ENCODE measurements at regions not wholly inside any gene's neighbourhood (a gene's known extent, or its start where the extent isn't known, plus 50 kb on each side); places are given as distances from the start of the nearest gene placed in this dataset.

DNA sequence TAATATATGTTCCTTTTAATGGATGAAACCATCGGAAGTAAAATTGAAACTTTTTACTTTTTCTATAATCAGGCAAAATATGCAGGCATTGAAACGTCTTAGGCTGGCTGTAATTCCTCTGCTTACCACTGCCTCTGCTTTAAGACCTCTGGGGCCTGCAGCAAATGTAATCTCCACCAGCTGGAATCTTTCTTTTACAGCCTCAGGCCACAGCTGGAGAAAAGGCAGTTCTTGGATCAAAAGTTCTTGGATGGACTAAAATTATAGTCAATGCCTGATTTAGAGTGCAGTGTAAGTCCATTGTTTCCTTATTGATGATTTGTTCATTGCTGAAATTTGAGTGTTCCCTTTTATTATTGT, 396.7 kb downstream of the KCTD16 start:
- no peaks in the 10 kb centered on the region for H3K4me1 Mint-ChIP-seq
- ChIA-PET POLR2A (no interaction called here), CTCF (no interaction called here)
- DNase-seq (no peak), ATAC-seq (no peak)
- H3K27ac Mint-ChIP-seq = no peak overlapping the region
- peaks cover 0 to 4% (median 0%) of the 10 kb centered on the region in 5 donors for H3K36me3 Mint-ChIP-seq
- Histone ChIP-seq H3K27ac (ENCODE audit: low read depth, low read length) (no peak overlapping the region), H3K9me3 (ENCODE audit: control insufficient read depth in 2 of 3, low read length in 3 of 3) (peaks cover 0 to 12% (median 0%) of the 10 kb centered on the region in 3 experiments), H3K27me3 (ENCODE audit: control insufficient read depth in 2 of 2, insufficient read depth in 2 of 2, low read length in 2 of 2) (no peaks in the 10 kb centered on the region), H3K36me3 (ENCODE audit: control insufficient read depth in 2 of 3, insufficient read depth in 3 of 3, low read length in 3 of 3) (no peaks in the 10 kb centered on the region), H3K4me3 (ENCODE audit: low read length) (no peak overlapping the region), H3K4me1 (ENCODE audit: control insufficient read depth in 2 of 2, insufficient read depth in 2 of 2, low read length in 2 of 2) (no peaks in the 10 kb centered on the region)
- H3K27me3 Mint-ChIP-seq = no peaks in the 10 kb centered on the region
- H3K9me3 Mint-ChIP-seq = peaks cover 6 to 28% (median 19%) of the 10 kb centered on the region in 11 donors
- H3K4me3 Mint-ChIP-seq = no peak overlapping the region
- intact Hi-C loops (cut with micrococcal nuclease) = no loop called here

DNA sequence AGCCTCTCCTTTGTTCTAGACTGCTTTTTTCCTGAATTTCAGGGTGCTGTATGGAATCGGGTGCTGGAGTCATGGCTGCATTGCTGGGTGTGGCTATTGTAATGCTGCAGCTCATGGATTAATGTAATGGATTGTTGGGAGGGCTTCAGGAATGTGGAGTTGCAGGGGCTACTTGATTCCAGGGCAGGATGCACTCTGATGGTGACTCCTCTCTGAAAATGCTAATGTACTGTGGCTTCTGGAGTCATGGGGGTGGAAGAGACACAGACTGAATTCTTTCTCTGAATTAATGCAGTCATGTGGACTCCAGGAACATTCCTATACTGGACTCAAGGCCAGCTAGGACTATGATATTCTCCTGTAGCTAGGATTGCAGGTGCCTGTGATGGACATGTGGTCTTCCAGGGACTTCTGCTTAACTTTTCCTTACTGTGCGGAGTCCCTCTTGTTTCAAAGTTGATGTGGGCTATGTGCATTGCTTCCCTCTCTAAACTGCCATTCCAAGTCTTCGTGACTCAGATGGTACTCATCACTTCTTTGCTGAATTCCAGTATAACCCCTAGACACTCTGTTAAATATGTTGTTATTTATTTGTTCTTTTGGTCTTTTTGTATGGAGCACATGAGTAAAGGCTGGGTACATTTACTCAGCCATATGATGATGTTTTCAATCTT, 396.2 kb downstream of the KCTD16 start:
- no peak for DNase-seq
- Histone ChIP-seq H3K36me3 (ENCODE audit: control insufficient read depth in 2 of 3, insufficient read depth in 3 of 3, low read length in 3 of 3) (no peaks in the 10 kb centered on the region), H3K4me3 (ENCODE audit: low read length) (no peak overlapping the region), H3K9me3 (ENCODE audit: control insufficient read depth in 2 of 3, low read length in 3 of 3) (peaks cover 0 to 12% (median 0%) of the 10 kb centered on the region in 3 experiments), H3K27ac (ENCODE audit: low read depth, low read length) (no peak overlapping the region), H3K27me3 (ENCODE audit: control insufficient read depth in 2 of 2, insufficient read depth in 2 of 2, low read length in 2 of 2) (no peaks in the 10 kb centered on the region), H3K4me1 (ENCODE audit: control insufficient read depth in 2 of 2, insufficient read depth in 2 of 2, low read length in 2 of 2) (no peaks in the 10 kb centered on the region)
- Mint-ChIP-seq H3K27me3 (no peaks in the 10 kb centered on the region), H3K4me1 (no peaks in the 10 kb centered on the region), H3K27ac (no peak overlapping the region), H3K36me3 (peaks cover 0 to 4% (median 0%) of the 10 kb centered on the region in 5 donors), H3K4me3 (no peak overlapping the region), H3K9me3 (peaks cover 6 to 27% (median 19%) of the 10 kb centered on the region in 11 donors)
- ATAC-seq = no peak
- intact Hi-C loops (cut with micrococcal nuclease) = no loop called here
- CTCF ChIA-PET = no interaction called here
- POLR2A ChIA-PET = no interaction called here

DNA sequence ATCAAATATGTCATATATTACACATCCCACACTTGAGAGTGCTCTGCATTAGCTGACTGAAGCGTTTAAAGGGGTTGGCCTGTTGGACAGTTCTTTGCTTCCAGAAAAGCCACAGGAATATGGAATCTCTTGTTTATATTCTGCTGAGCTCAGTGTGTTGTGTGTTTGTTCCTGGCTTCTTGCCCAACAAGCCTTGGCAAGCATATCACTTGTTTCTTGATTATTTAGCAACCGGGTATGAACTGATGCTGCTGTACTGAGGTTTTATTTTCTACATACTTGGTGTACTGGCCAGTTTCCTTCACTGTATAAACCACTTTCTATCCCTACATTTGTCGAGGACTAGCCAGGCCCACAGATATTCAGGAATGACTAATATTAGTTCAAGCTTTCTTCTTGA, 378.9 kb downstream of the KCTD16 start:
- POLR2A ChIA-PET = no interaction called here
- intact Hi-C loops (cut with micrococcal nuclease) = no loop called here
- no peaks in the 10 kb centered on the region for H3K36me3 ChIP-seq (ENCODE audit: control insufficient read depth in 2 of 3, insufficient read depth in 3 of 3, low read length in 3 of 3)
- no peak overlapping the region for H3K4me3 ChIP-seq (ENCODE audit: low read length)
- DNase-seq (no peak), ATAC-seq (no peak)
- Mint-ChIP-seq H3K9me3 (peaks cover 0 to 29% (median 5%) of the 10 kb centered on the region in 11 donors), H3K27ac (no peak overlapping the region), H3K4me1 (no peaks in the 10 kb centered on the region), H3K27me3 (no peaks in the 10 kb centered on the region), H3K36me3 (peaks cover 0 to 4% (median 0%) of the 10 kb centered on the region in 5 donors), H3K4me3 (no peak overlapping the region)
- H3K27ac ChIP-seq (ENCODE audit: low read depth, low read length) = no peak overlapping the region
- no peaks in the 10 kb centered on the region for H3K27me3 ChIP-seq (ENCODE audit: control insufficient read depth in 2 of 2, insufficient read depth in 2 of 2, low read length in 2 of 2)
- CTCF ChIA-PET = no interaction called here
- H3K4me1 ChIP-seq (ENCODE audit: control insufficient read depth in 2 of 2, insufficient read depth in 2 of 2, low read length in 2 of 2) = no peaks in the 10 kb centered on the region
- H3K9me3 ChIP-seq (ENCODE audit: control insufficient read depth in 2 of 3, low read length in 3 of 3) = no peaks in the 10 kb centered on the region

DNA sequence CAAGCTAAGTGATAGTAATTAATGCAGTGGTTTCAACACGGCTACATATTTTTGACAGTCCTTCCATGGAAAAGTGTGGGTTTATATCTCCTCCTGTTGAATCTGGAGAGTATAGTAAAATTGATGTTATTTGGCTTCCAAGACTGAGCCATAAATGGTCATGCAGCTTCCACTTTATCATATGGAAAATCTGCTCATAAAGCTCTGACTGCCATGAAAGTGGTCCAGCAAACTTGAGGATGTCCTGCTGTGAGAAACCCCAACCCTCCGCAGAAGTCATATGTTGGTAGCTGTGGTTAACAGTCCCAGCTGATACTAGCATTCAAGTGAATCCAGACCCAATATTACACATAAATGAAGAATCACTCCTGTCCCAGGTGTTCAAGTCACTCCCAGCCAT, 378.3 kb downstream of the KCTD16 start:
- H3K9me3 ChIP-seq (ENCODE audit: control insufficient read depth in 2 of 3, low read length in 3 of 3) = no peaks in the 10 kb centered on the region
- no peak overlapping the region for H3K4me3 ChIP-seq (ENCODE audit: low read length)
- Mint-ChIP-seq H3K9me3 (peaks cover 0 to 24% (median 5%) of the 10 kb centered on the region in 11 donors), H3K36me3 (peaks cover 0 to 4% (median 0%) of the 10 kb centered on the region in 5 donors), H3K4me1 (no peaks in the 10 kb centered on the region), H3K27ac (no peak overlapping the region), H3K27me3 (no peaks in the 10 kb centered on the region), H3K4me3 (no peak overlapping the region)
- ChIA-PET POLR2A (no interaction called here), CTCF (no interaction called here)
- no peak for ATAC-seq
- H3K27me3 ChIP-seq (ENCODE audit: control insufficient read depth in 2 of 2, insufficient read depth in 2 of 2, low read length in 2 of 2) = no peaks in the 10 kb centered on the region
- intact Hi-C loops (cut with micrococcal nuclease) = no loop called here
- DNase-seq = no peak
- H3K27ac ChIP-seq (ENCODE audit: low read depth, low read length) = no peak overlapping the region
- no peaks in the 10 kb centered on the region for H3K36me3 ChIP-seq (ENCODE audit: control insufficient read depth in 2 of 3, insufficient read depth in 3 of 3, low read length in 3 of 3)
- no peaks in the 10 kb centered on the region for H3K4me1 ChIP-seq (ENCODE audit: control insufficient read depth in 2 of 2, insufficient read depth in 2 of 2, low read length in 2 of 2)

DNA sequence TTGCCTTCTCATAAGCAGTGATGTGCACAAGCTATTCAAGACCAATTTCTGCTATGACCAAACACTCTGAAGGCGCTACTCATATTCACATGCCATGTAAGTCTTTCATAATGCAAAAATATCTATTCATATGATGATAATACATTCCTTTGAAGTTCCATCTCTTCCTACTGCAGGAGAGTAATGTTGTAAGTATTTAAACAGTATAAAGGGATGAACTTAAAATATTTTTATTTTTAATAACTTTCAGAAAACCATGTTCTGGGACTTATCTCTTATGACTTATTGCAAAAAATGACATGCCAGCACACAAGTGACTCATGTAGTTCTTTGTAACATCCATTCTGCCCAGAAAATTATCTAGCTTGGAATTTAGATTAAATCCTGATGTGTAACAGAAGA, 376.4 kb downstream of the KCTD16 start:
- CTCF ChIA-PET = no interaction called here
- Mint-ChIP-seq H3K27ac (no peak overlapping the region), H3K36me3 (peaks cover 0 to 4% (median 0%) of the 10 kb centered on the region in 5 donors), H3K27me3 (no peaks in the 10 kb centered on the region), H3K9me3 (peaks cover 0 to 17% (median 4%) of the 10 kb centered on the region in 11 donors), H3K4me1 (no peaks in the 10 kb centered on the region), H3K4me3 (no peak overlapping the region)
- POLR2A ChIA-PET = no interaction called here
- no peaks in the 10 kb centered on the region for H3K36me3 ChIP-seq (ENCODE audit: control insufficient read depth in 2 of 3, insufficient read depth in 3 of 3, low read length in 3 of 3)
- H3K4me1 ChIP-seq (ENCODE audit: control insufficient read depth in 2 of 2, insufficient read depth in 2 of 2, low read length in 2 of 2) = no peaks in the 10 kb centered on the region
- no peak overlapping the region for H3K4me3 ChIP-seq (ENCODE audit: low read length)
- no peak for ATAC-seq
- H3K9me3 ChIP-seq (ENCODE audit: control insufficient read depth in 2 of 3, low read length in 3 of 3) = no peaks in the 10 kb centered on the region
- DNase-seq = no peak
- no peak overlapping the region for H3K27ac ChIP-seq (ENCODE audit: low read depth, low read length)
- intact Hi-C loops (cut with micrococcal nuclease) = no loop called here
- no peaks in the 10 kb centered on the region for H3K27me3 ChIP-seq (ENCODE audit: control insufficient read depth in 2 of 2, insufficient read depth in 2 of 2, low read length in 2 of 2)

DNA sequence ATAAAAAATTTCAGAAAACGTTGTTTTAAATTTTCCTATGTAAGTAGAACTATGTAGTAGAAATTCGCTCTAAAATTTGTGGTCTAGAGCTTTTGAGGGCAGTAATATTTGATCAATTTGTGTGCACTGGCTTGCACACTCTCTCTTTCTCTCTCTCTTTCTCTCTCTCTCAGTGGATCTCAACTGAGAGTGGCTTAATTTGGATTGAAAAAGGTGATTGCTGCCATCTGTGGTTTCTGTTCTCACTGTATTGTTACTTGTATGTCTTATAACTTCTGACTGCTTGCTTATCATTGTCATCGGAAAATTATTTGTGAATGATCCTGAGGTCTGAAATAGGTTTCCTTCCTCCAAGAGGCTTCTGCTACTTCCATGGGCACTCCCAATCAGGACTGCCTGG, 368.2 kb downstream of the KCTD16 start:
- Mint-ChIP-seq H3K36me3 (no peaks in the 10 kb centered on the region), H3K4me1 (no peaks in the 10 kb centered on the region), H3K4me3 (no peak overlapping the region), H3K27me3 (no peaks in the 10 kb centered on the region), H3K9me3 (peaks cover 0 to 23% (median 6%) of the 10 kb centered on the region in 11 donors), H3K27ac (no peak overlapping the region)
- Histone ChIP-seq H3K9me3 (ENCODE audit: control insufficient read depth in 2 of 3, low read length in 3 of 3) (no peaks in the 10 kb centered on the region), H3K4me3 (ENCODE audit: low read length) (no peak overlapping the region), H3K27ac (ENCODE audit: low read depth, low read length) (no peak overlapping the region), H3K4me1 (ENCODE audit: control insufficient read depth in 2 of 2, insufficient read depth in 2 of 2, low read length in 2 of 2) (no peaks in the 10 kb centered on the region), H3K36me3 (ENCODE audit: control insufficient read depth in 2 of 3, insufficient read depth in 3 of 3, low read length in 3 of 3) (no peaks in the 10 kb centered on the region), H3K27me3 (ENCODE audit: control insufficient read depth in 2 of 2, insufficient read depth in 2 of 2, low read length in 2 of 2) (no peaks in the 10 kb centered on the region)
- ATAC-seq = no peak
- no peak for DNase-seq
- POLR2A ChIA-PET = no interaction called here
- intact Hi-C loops (cut with micrococcal nuclease) = no loop called here
- CTCF ChIA-PET = no interaction called here

All from naive thymus-derived CD4-positive, alpha-beta T cell (primary cell).